Uterus (tissue), 2 donors: ENCODE measurements at regions not wholly inside any gene's neighbourhood (a gene's known extent, or its start where the extent isn't known, plus 50 kb on each side); places are given as distances from the start of the nearest gene placed in this dataset.

ENCODE experiments used
- CTCF ChIP-seq, 4 experiments: fragments of 200-600 bp in 2 of 4; fragments of 450-650 bp in 2 of 4; sonication (generic) in 2 of 4; IDR thresholded peaks; one replicate each; pipeline ENCODE4 v1.5.1; 2016 to 2019; ENCODE audit warnings: antibody characterized with exemption in 4 of 4, mild to moderate bottlenecking in 2 of 4, moderate library complexity in 1 of 4
- POLR2A ChIP-seq, 2 donors: fragments of 450-650 bp; IDR thresholded peaks; one replicate each; pipeline ENCODE4 v1.6.1; 2016; ENCODE audit warnings: antibody characterized with exemption in 2 of 2, mild to moderate bottlenecking in 1 of 2, moderate library complexity in 1 of 2

GRCh38 chr7:114099337-114099736, 180.5 kb upstream of the PPP1R3A start:
- TF ChIP-seq POLR2A (IDR thresholded peaks at IDR 0.05) (no peak), CTCF (IDR thresholded peaks at IDR 0.05) (no peak)
